ENCODE measurements at regions not wholly inside any gene's neighbourhood (a gene's known extent, or its start where the extent isn't known, plus 50 kb on each side); places are given as distances from the start of the nearest gene placed in this dataset.

- no peaks in the 10 kb centered on the region for H3K27me3 ChIP-seq
- H3K4me3 ChIP-seq = no peak overlapping the region
- DNase-seq = no peak
- H3K9me3 ChIP-seq = no peaks in the 10 kb centered on the region
- ATAC-seq = no peak
- intact Hi-C loops (cut with DNase I) = no loop called here
- no peaks in the 10 kb centered on the region for H3K4me1 ChIP-seq
- H3K36me3 ChIP-seq = no peaks in the 10 kb centered on the region
- TF ChIP-seq CTCF (IDR thresholded peaks at IDR 0.05) = no peak
- H3K27ac ChIP-seq = no peak overlapping the region
Observed at GRCh38 chr4:138758876-138759553, 256.6 kb upstream of the NOCT start.

DNA sequence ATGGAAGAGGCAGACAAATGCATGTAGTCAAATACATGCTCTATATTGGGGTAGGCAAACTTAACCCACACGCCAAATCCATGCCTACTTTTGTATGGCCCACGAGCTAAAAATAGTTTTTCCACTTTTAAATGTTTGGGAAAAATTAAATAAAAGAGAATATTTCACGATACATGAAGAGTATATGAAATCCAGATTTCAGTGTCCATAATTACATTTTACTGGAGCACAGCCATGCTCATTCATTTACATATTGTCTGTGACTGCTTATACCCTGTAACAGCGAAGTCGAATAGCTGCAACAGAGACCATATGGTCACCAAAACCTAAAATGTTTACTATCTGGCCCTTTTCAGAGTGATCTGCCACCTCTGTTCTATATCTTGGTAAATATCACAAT lies 257.4 kb upstream of the NOCT start:
- ATAC-seq = no peak
- intact Hi-C loops (cut with DNase I) = no loop called here

GRCh38 chr4:138757432-138757831 lies 258.1 kb upstream of the NOCT start:
- Histone ChIP-seq H3K36me3 (no peaks in the 10 kb centered on the region), H3K27ac (no peak overlapping the region), H3K9me3 (peaks cover 0 to 8% of the 10 kb centered on the region in 2 donors), H3K27me3 (no peaks in the 10 kb centered on the region), H3K4me1 (no peaks in the 10 kb centered on the region), H3K4me3 (no peak overlapping the region)
- intact Hi-C loops (cut with DNase I) = no loop called here
- TF ChIP-seq CTCF (IDR thresholded peaks at IDR 0.05) = no peak
- DNase-seq (no peak), ATAC-seq (no peak)

More for the DNA sequence above, 257.4 kb upstream of the NOCT start:
- peaks cover 0 to 4% of the 10 kb centered on the region in 2 donors for H3K9me3 ChIP-seq
- H3K27me3 ChIP-seq = no peaks in the 10 kb centered on the region
- no peaks in the 10 kb centered on the region for H3K4me1 ChIP-seq
- no peak overlapping the region for H3K4me3 ChIP-seq
- no peak for TF ChIP-seq CTCF (IDR thresholded peaks at IDR 0.05)
- H3K27ac ChIP-seq = no peak overlapping the region
- no peak for DNase-seq
- no peaks in the 10 kb centered on the region for H3K36me3 ChIP-seq

GRCh38 chr4:138756519-138756918 lies 259.1 kb upstream of the NOCT start:
- Histone ChIP-seq H3K4me1 (no peaks in the 10 kb centered on the region), H3K9me3 (peaks cover 0 to 8% of the 10 kb centered on the region in 2 donors), H3K27ac (no peak overlapping the region), H3K4me3 (no peak overlapping the region), H3K27me3 (no peaks in the 10 kb centered on the region), H3K36me3 (no peaks in the 10 kb centered on the region)
- no peak for TF ChIP-seq CTCF (IDR thresholded peaks at IDR 0.05)
- no peak for DNase-seq
- intact Hi-C loops (cut with DNase I) = no loop called here
- ATAC-seq = no peak

DNA sequence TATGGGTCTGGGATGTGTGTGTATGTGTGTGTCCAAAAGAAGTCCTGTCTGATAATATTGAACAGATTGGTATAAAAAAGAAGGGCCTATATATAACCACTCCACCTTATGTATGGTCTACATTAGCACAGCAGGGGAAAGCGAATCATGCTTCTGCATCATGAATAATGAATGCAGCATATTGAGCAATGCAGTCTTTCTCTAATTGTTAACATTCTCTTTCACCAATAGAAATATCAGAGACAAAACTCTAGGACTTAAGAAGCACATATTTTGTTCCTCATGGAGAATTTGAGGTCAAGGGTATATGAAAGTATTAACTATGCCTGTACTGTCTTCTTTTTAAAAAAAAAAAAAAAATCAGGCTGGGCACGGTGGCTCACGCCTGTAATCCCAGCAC lies 264.3 kb upstream of the NOCT start:
- intact Hi-C loops (cut with DNase I) = no loop called here
- Histone ChIP-seq H3K36me3 (no peaks in the 10 kb centered on the region), H3K4me1 (no peaks in the 10 kb centered on the region), H3K4me3 (no peak overlapping the region), H3K27ac (no peak overlapping the region), H3K9me3 (peaks cover 0 to 8% of the 10 kb centered on the region in 2 donors), H3K27me3 (no peaks in the 10 kb centered on the region)
- ATAC-seq (no peak), DNase-seq (no peak)
- TF ChIP-seq CTCF (IDR thresholded peaks at IDR 0.05) = no peak

Measured in left lung (tissue), 4 donors.